SKM-1 (cell line): ENCODE measurements at regions not wholly inside any gene's neighbourhood (a gene's known extent, or its start where the extent isn't known, plus 50 kb on each side); places are given as distances from the start of the nearest gene placed in this dataset.
"Not testable (repeated sequence)": the region's sequence is repeated elsewhere in the genome, so short reads cannot be mapped to it uniquely, and the experiment has no call there.

Experiments used
- DNase-seq: peaks from one replicate; lab custom pipeline; 2025; ENCODE audit not compliant: unreplicated experiment; lab: John Stamatoyannopoulos, UW

DNA sequence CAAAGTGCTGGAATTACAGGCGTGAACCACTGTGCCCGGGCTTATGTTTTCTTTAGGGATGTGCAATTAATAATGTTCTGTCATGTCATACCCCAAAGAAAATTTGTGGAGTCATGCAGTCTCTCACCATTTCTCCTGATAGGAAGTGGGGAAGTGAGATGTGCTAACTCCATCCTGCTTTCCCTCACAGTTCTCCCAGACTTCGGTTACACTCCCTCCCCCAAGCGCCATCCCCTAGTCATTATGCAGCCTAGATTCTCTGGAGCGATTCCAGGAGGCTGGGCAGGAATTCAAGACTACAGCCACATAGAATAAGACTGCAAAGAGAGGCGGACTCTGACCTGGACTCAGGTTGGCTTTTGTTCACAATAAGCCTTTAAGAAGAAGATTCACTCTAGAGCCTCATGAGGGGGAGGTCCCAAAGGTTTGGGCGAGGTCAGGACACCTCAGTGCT, 271.4 kb downstream of the ALDH8A1 start:
- no peak for DNase-seq

DNA sequence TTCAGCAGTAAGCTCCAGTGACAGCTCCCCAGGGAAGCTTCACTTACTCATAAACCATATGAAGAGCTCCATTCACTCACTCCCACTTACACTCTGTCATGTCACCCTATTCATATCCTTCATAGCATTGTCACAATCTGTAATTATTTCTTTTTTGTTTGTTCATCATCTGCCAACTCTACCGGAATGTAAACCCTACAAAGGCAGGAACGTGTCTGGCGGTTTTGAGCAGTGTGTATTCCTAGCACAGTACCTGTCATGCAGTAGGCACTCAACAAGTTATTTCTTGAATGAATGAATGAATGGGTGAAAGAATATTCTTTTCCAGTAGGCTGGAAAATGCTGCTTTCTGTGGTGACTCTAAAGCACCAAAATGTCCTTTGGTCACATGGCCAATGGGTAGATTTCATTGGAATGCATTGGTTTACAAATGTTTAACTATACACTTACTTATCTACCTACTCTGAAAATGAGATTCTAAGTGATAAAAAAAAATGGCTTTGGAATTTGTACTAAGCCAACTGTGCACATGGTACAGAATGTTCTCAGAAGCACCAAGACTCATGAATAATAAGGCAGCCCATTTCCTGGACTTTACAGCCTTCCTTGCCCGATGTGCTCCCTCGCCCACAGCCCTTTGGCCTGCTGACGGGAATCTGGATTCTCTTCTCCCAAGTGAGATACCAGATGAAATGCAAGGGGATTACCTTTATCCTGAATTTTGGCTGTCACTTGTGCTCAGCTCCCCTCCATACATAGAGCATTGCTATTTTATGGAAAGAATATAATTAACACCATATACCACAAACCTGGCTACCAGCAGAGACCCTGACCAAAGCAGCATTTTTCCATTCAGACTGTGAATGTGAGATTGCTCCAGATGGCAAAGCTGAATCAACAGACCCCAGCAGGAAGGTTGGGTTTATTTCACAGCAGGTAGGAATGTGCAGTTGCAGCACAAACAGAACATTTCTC, 273.3 kb downstream of the ALDH8A1 start:
- no peak for DNase-seq

DNA sequence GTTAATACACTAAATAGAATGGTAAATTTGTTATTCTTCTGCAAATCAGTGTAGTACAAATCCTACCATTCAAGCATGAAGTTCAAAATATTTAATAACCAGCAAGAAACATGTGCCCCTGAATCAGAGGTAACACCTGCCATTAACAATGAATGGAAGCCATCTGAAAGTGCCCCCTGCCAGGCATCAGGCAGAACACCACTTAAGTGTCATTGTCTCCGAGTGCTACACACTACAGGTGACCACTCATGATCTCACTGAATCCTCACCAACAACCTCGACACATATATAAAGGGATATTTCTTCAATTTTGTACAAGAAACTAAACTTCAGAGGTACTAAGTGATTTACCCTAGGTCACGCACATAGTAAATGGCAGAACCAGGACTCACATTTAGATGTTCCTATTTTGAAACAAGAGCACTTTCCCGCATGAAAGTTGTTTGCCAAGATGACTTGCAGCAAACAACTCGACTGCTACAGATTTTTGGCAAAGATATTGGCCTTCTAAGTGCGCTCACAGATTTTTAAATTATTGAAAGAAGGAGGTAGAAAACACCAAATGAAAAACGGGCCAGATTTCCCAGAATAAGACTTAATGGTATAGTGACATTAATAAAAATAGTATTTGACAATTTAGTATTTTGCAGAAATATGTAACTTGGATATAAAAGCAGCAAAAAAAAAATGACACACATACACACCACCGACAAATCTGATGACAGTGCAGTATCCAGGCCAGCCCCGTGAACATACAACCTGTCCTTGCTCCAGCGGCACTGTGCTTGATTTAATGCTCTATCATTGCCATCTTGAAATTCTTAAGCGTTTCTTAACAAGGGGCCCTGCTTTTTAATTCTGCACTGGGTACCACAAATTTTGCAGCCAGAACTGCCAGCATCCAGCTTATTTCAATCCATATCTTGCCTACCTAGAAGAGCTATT, 274.5 kb downstream of the ALDH8A1 start:
- DNase-seq = no peak

DNA sequence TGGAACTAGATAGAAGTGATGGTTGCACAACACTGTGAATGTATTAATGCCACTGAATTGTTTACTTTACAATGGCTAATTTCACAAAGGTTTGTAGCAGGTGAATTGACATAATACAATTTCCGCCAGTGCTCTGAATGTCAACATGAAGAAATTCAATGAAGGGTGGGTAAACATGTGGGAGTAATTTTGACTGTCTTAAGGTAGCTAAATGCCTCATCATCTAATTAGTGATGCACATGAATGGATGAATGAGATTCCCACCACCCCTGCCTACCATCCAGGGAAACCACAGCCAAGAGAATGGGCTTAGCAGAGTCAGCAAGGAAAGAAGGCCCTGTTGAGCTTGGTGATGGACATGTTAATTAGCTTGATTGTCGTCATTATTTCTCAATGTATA, 275.3 kb downstream of the ALDH8A1 start:
- no peak for DNase-seq

DNA sequence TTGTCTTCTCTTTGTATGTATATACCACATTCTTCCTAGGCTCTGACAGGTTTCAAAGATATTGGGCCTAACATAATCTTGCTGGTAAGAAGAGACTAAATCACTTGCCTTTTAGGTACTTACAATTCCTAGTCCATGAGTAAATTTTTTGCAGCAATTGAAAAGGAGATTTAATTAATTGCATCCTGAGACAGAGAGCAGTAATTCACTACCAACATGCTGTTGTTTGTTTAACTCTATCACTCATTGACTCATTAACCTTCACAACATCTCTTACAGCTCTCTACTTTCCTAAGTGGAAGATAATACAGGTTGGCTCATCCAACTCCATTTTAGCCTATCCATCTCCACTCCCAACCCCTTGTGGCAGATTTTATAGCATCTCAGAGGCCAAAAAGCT, 280.4 kb downstream of the ALDH8A1 start:
- DNase-seq = no peak

DNA sequence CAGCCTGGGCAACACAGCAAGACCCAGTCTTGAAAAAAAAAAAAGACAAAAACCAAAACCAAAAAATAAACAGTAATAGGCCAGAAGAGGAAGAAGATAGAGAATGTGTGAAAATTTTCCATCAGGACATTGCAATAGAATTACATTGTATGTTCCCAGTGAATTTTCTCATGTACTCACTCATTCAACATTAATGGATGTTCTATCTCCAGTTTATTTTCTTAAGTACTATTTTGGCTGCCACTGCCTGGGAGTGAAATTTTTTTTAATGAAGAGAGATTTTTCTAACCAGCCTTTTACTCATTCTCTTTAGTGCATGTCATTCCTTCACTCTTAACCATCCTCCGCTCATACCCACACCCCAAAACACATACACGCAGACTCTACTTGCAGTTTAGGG, 282.8 kb downstream of the ALDH8A1 start:
- no peak for DNase-seq

DNA sequence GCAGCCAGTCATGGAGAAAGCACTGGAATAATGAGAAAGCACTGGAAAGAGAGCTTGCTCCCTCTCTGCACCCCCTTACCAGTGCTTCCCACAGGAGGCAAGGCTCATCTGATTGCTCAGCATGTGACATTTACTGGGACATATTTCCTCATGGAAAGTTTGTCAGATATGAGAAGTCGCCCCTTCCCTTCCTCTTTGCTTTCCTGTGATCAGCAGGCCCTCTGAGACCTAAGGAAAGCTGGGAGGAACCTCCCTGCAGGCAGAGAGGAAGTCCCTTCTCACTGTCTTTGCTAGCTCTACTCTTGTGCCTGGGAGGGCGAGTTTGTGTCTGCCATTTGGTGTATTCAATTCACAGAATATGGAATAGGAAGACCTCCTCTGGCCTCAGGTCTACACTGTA, 283.8 kb downstream of the ALDH8A1 start:
- DNase-seq = no peak

DNA sequence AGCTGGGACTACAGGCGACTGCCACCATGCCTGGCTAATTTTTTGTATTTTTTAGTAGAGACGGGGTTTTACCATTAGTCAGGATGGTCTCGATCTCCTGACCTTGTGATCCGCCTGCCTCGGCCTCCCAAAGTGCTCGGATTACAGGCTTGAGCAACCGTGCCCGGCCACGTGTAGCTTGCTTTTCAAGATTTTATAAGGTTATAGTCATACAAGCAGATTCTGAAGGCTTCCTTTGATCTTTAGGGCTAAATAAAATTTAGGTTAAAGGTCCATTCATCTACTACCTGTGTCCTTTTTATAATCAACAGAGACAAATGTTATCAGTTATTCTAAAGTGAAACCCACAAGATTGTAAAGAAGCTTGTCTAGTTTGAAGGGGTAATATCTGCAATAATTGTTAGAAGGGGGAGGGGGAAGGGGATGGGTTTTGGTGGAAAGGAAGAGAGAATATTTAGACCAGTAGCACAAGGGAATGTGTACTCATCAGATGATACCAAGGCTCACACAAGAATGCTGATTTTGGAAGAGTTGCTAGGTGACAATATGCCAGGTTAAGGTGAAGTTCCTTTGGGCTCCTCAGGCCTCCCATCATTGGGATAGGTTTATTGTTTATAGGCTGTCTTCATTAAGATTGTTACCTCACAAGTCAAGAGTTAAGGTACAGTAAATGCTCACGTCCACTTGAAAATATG, 284.7 kb downstream of the ALDH8A1 start:
- DNase-seq = no peak

DNA sequence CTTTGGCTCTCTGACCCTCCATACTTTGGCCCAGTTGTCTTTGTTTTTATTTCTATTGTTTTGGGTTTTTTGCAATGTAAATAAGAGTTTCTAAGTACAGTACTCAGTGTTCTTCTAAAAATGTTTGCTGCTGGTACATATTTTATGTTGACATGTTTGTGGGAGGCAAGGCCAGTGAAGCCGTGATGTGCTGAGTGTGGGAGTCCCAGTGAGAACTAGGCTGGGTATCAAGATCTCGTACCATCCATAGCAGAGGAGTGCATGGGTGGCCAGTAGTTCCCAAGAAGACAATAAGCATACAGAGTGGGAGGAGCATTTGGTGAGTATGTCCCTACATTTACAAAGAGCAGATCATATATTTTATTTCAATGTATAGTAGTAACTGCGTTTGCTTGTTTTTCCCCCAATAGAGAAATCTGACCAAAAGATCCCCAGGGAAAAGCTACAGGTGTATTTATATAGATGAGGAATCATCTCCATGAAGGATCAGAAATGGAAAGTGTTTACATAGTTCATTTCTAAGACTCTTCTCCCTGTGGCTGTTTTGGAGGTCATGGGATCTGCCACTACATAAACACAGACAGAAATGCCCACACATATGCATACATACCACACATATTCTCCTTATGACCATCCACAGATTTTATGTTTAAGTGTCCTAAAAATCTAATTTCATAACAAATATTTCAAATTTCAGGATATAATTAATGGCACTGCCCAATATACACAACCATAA, 285.9 kb downstream of the ALDH8A1 start:
- no peak for DNase-seq

DNA sequence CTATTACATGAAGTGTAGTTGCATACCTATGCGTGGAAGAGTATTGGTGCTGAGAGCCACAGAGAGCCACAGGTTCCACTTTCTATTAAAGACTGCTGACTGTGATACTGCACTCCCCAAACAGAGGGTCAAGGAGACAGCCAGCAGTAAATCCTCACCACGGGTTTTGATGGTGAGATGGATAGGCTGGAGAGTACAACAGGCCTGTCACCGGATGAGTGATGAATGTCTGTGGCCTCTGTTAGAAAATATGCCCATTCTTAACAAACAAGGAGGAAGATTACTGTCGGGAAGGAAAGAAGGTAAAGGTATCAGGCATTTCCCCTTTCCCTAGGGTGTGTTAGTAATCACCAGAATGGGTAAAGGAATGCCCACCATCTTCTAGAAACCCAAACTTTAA, 286.5 kb downstream of the ALDH8A1 start:
- DNase-seq = no peak

DNA sequence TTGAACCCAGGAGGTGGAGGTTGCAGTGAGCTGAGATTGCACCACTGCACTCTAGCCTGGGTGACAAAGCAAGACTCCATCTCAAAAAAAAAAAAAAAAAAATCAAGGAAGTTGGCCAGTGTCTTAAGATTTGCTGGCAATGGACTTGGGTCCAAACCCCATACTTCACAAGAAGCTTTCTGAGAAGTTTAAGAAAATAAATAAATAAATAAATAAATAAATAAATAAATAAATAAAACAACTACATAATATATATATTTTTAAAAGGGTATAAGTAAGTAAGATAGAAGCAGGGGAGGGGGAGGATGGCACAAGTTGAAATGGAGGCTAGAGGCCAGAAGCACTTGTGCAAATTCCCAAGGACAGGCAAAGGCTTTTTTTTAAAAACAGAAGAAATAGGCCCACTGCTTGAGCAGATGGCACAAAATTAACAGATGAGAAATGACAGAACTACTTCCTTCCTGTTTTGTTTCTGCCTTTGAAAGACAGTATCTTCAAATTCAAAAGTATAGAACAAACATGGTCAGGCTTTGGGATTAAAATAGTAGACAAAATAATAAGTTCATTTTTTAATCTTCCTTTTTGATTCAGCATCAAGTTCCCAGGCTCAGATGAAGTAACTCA, 287.7 kb downstream of the ALDH8A1 start:
- no peak for DNase-seq

DNA sequence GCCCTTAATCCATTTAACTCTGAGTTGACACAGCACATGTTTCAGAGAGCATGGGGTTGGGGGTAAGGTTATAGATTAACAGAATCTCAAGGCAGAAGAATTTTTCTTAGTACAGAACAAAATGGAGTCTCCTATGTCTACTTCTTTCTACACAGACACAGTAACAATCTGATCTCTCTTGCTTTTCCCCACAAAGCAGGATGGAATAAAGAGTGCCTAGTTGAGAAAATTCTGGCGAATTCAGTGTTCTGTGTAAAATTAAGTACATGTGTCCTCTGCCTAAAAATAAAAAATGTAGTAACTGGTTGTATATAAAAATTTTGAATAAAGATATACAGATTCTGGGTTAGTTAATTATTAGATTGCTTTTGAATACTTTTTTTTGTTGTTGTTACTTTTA, 290.0 kb downstream of the ALDH8A1 start:
- not testable (repeated sequence) for DNase-seq

DNA sequence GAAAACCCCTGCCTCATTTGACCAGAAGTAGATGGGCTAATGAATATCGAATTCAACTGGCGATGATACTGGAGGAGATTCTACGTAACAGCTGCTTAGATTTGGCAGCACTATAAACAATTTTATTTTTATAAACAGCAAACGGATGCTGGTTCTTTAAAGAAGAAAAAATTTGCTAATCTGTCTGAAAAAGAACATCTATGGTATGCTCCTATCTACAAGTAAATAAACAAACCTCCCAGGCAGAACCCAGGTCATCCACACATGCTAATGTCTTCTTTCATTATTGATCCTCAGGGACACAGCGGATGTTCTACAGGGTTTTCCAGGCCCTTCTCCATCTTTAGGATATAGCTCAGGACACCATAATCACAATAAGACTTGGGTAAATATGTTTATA, 291.3 kb downstream of the ALDH8A1 start:
- DNase-seq = no peak

DNA sequence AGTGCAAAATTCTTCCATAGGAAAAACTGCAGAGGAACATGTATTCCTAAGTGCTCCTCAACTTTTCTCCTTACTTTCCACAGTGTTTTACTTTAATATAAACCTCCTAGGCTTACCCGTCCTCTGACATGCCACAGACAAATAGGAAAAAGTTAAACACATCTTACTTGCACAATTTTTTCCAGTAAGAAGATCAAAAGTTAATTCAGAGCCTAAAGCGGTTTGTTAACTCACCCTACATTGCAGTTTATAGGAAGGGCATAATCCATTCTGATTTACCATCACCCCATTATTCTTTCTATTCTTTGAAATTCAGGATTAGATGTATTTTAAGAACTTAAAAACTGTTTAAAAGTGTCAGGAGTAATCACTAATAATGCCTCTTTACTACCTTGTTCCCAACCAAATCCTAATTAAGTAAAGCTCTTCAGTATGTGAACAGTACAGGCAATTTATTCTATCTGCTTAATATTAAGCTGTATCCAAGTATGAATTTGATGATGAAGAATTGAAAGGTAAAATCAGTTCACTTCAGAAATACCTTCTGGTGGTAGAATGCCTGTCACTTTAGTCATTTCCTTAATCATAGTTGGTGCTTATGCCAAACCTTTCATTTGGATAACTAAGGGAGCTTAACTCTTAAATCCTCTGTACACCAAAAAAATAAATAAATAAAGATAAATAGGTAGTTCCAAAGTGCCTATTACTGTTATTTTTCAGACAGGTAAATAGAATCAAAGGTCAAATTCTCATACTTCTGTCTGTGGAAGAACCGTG, 292.0 kb downstream of the ALDH8A1 start:
- no peak for DNase-seq

DNA sequence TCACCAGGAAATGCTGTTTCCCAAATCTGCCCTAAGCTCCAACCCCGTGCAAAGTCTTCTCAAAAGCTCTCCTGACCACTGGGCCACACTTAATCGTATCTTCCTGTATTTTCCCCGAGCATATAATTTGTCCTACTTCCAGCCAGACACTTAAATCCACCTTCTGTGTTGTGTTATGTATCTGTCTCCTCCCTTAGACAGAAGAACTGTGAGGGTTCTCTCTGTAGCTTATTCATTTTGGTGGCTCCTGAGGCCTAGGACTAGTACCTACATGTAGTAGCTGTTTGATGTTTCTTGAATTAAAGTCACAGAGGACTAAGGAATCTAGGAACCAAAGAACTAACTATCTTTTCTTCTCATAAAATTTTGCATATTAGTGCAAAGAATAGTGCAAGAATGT, 292.6 kb downstream of the ALDH8A1 start:
- no peak for DNase-seq

DNA sequence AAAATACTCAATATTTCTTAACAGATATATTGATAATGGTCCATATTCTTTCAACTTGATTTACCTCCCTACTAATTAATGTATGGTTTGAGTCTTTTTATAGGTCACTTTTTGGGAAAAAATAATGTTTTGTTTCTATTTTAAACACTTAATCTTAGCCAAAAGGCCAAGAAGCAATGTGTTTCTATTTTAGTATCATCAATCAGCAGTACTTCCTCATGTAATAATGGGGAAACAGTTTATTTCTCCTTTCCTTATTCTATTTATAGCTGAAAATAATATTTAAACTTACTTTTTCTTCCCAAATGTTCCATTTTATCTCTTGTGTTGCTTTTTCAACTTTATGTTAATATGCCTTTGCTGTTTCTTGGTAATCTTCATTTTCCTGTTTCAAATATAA, 295.1 kb downstream of the ALDH8A1 start:
- no peak for DNase-seq

DNA sequence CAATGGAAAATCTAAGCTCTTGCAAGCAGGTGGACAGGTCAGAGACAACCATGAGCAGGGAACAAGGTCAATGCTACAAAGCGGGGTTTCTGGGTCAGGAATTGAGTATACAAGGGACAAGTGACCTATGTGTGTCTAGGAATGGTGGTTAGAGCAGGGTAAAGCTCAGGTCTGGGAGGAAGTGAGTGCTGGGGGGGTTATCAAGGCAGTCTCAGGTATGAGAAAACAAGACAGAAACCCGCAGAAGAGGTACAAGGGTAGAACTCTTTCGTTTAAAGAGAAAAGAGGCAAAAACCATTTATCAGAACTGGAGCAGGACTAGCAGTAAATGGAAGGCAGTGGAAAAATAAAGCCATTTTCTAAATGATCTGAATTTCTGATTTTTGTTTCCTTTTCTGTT, 298.4 kb downstream of the ALDH8A1 start:
- no peak for DNase-seq

DNA sequence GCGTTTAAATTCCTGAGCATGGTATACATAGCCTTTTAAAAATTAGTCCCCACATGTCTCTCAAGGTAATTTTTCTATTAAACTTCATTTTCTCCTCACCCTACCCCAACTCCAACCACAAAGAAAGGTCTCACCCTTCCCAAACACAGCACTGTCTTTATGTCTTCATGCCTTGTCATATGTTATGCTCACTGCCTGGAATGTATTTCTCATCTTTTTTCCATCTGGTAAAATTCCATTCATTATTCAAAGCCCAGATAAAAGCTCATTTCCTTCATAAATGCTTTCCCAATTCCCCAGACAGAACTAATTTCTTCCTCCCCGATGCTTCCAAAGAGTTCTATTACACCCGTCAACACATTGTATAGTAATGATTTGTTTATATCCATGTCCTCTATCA, 302.0 kb downstream of the ALDH8A1 start:
- no peak for DNase-seq

DNA sequence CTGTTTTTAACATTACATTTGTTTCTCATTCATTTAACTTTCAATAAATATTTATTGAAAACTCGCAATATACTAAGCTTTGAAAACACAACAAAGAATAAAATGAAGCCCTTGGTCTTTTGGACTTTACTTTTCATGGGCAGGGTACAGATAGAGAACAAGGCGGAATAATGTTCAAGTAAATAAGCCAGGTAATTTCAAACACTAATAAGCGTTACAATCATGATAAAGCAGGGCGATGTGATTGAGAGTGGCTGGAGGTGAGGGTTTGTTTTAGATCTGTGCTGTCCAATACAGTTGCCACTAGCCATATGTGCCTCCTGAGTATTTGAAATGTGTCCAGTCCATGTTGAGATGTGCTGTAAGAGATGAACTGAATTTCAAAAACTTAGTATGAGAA, 307.1 kb downstream of the ALDH8A1 start:
- DNase-seq = no peak
